Testis (tissue), 2 donors: ENCODE measurements at regions not wholly inside any gene's neighbourhood (a gene's known extent, or its start where the extent isn't known, plus 50 kb on each side); places are given as distances from the start of the nearest gene placed in this dataset.
"Not testable (repeated sequence)": the region's sequence is repeated elsewhere in the genome, so short reads cannot be mapped to it uniquely, and the experiment has no call there.

Experiments used
- DNase-seq: peaks from one replicate; pipeline ENCODE4 v3.0.0-alpha.2; 2019
- H3K27ac ChIP-seq, 2 donors: fragments of 200-600 bp; sonication (generic); one replicate each; pipeline ENCODE4 v1.5.1; 2019
- H3K27me3 ChIP-seq: fragments of 200-600 bp; sonication (generic); one replicate; pipeline ENCODE4 v1.5.1; 2019
- H3K36me3 ChIP-seq: fragments of 200-600 bp; sonication (generic); one replicate; pipeline ENCODE4 v1.5.1; 2017; ENCODE audit warnings: low read depth; ENCODE audit errors: missing control alignments
- H3K4me1 ChIP-seq: fragments of 200-600 bp; sonication (generic); one replicate; pipeline ENCODE4 v1.5.1; 2019
- H3K4me3 ChIP-seq, 2 donors: fragments of 200-600 bp; sonication (generic); one replicate each; pipeline ENCODE4 v1.5.1; 2017 to 2019
- H3K9me3 ChIP-seq: fragments of 200-600 bp; sonication (generic); one replicate; pipeline ENCODE4 v1.5.1; 2017
- POLR2A ChIP-seq: fragments of 450-650 bp; IDR thresholded peaks from one replicate; pipeline ENCODE4 v1.6.1; 2017; ENCODE audit warnings: antibody characterized with exemption, mild to moderate bottlenecking, moderate library complexity
- WGBS, 2 donors: methylation state at CpG; one replicate each; pipeline ENCODE4 v1.1.5; 2018; 5-methylcytosine and 5-hydroxymethylcytosine counted together
- intact Hi-C: fragments of 100-400 bp; cut with DNase I; formaldehyde crosslinking; loops from one replicate; pipeline ENCODE4 v1.15.1; 2023; ENCODE audit warnings: low total_unique reads
- TF ChIP-seq, protein P1 (sequence below), 3 experiments: fragments of 450-650 bp in 2 of 3; fragments of 200-600 bp in 1 of 3; sonication (generic) in 1 of 3; IDR thresholded peaks; one replicate each; pipeline ENCODE4 v1.5.1; 2016 to 2019; ENCODE audit warnings: antibody characterized with exemption in 3 of 3, mild to moderate bottlenecking in 2 of 3, moderate library complexity in 1 of 3

GRCh38 chr6:96704713-96705112, 132.6 kb downstream of the GPR63 start:
- Histone ChIP-seq H3K9me3 (no peaks in the 10 kb centered on the region), H3K4me1 (no peaks in the 10 kb centered on the region), H3K27ac (no peak overlapping the region), H3K36me3 (no peaks in the 10 kb centered on the region), H3K27me3 (no peaks in the 10 kb centered on the region), H3K4me3 (no peak overlapping the region)
- intact Hi-C loops: no loop called here
- WGBS, 2 donors: 75 to 84% methylated on average over 1 to 2 of the region's 2 CpGs
- no peak for TF ChIP-seq POLR2A
- TF ChIP-seq, protein P1, sequence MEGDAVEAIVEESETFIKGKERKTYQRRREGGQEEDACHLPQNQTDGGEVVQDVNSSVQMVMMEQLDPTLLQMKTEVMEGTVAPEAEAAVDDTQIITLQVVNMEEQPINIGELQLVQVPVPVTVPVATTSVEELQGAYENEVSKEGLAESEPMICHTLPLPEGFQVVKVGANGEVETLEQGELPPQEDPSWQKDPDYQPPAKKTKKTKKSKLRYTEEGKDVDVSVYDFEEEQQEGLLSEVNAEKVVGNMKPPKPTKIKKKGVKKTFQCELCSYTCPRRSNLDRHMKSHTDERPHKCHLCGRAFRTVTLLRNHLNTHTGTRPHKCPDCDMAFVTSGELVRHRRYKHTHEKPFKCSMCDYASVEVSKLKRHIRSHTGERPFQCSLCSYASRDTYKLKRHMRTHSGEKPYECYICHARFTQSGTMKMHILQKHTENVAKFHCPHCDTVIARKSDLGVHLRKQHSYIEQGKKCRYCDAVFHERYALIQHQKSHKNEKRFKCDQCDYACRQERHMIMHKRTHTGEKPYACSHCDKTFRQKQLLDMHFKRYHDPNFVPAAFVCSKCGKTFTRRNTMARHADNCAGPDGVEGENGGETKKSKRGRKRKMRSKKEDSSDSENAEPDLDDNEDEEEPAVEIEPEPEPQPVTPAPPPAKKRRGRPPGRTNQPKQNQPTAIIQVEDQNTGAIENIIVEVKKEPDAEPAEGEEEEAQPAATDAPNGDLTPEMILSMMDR (IDR thresholded peaks at IDR 0.05): no peak
- DNase-seq: no peak

- TF ChIP-seq POLR2A: no peak
- TF ChIP-seq, protein P1 (IDR thresholded peaks at IDR 0.05): no peak
- WGBS, 2 donors: 82% methylated on average over 4 of the region's 4 CpGs
- intact Hi-C loops: no loop called here
Observed at GRCh38 chr6:96702626-96703025, 134.7 kb downstream of the GPR63 start.

GRCh38 chr6:96700915-96701314, 136.4 kb downstream of the GPR63 start:
- Histone ChIP-seq H3K27ac (no peak overlapping the region), H3K27me3 (no peaks in the 10 kb centered on the region), H3K36me3 (no peaks in the 10 kb centered on the region), H3K4me1 (no peaks in the 10 kb centered on the region), H3K4me3 (no peak overlapping the region), H3K9me3 (no peaks in the 10 kb centered on the region)
- intact Hi-C loops: no loop called here
- TF ChIP-seq, protein P1 (IDR thresholded peaks at IDR 0.05): no peak
- no peak for TF ChIP-seq POLR2A
- DNase-seq: no peak
- 91 to 97% methylated on average over 2 of the region's 2 CpGs for WGBS, 2 donors

More at GRCh38 chr6:96702626-96703025, 134.7 kb downstream of the GPR63 start:
- no peaks in the 10 kb centered on the region for H3K36me3 ChIP-seq
- no peaks in the 10 kb centered on the region for H3K4me1 ChIP-seq
- no peaks in the 10 kb centered on the region for H3K9me3 ChIP-seq
- no peak for DNase-seq
- H3K27ac ChIP-seq: no peak overlapping the region
- H3K4me3 ChIP-seq: no peak overlapping the region
- no peaks in the 10 kb centered on the region for H3K27me3 ChIP-seq

DNA sequence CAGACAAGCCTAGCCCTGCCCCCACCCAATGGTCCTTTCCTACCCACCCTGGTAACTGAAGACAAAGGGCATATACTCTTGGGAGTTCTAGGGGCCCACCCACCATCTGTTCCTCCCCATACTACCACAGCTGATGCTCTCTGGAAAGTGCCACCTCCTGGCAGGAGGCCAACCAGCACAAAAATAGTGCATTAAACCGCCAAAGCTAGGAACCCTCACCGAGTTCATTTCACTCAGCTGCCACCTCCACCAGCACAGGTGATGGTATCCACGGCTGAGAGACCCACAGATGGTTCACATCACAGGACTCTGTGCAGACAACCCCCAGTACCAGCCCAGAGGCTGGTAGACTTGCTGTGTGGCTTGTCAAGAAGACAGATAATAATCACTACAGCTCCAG, 131.5 kb downstream of the FHL5 start:
- 74% methylated on average over 3 of the region's 3 CpGs; no CpG with 5 or more reads in 1 of the 2 donors for WGBS, 2 donors
- H3K4me1 ChIP-seq, DNase-seq, H3K4me3 ChIP-seq, H3K36me3 ChIP-seq, H3K9me3 ChIP-seq, H3K27ac ChIP-seq, intact Hi-C loops, H3K27me3 ChIP-seq: not testable (repeated sequence)

GRCh38 chr6:96687121-96687520, 124.2 kb downstream of the FHL5 start:
- Histone ChIP-seq H3K27ac (no peak overlapping the region), H3K4me3 (no peak overlapping the region), H3K4me1 (no peaks in the 10 kb centered on the region), H3K36me3 (no peaks in the 10 kb centered on the region), H3K9me3 (no peaks in the 10 kb centered on the region), H3K27me3 (no peaks in the 10 kb centered on the region)
- 68 to 72% methylated on average over 1 of the region's 1 CpG for WGBS, 2 donors
- TF ChIP-seq POLR2A: no peak
- TF ChIP-seq, protein P1 (IDR thresholded peaks at IDR 0.05): no peak
- DNase-seq: no peak
- intact Hi-C loops: no loop called here
